Naive thymus-derived CD8-positive, alpha-beta T cell (primary cell): ENCODE measurements at regions not wholly inside any gene's neighbourhood (a gene's known extent, or its start where the extent isn't known, plus 50 kb on each side); places are given as distances from the start of the nearest gene placed in this dataset.

Experiments
- ATAC-seq, 2 donors: fragments of 150-1000 bp; cut with Tn5 transposase in 1 of 2; sonication (Bioruptor Pico), chemical (Tn5 transposase) in 1 of 2; 1 replicate in 1 of 2; 2 replicates in 1 of 2; pipeline ENCODE4 v1.10.0; 2021; ENCODE audit warnings: mild to moderate bottlenecking in 2 of 2, moderate library complexity in 2 of 2
- POLR2A ChIA-PET: fragments of 350-600 bp; sonication (Branson Sonifier 250); formaldehyde crosslinking; loops from one replicate; lab custom pipeline; 2021; ENCODE audit warnings: antibody characterized with exemption; lab: Charles Lee
- DNase-seq, 10 donors: peaks; one replicate each; pipeline versions ENCODE4 v3.0.0 to v3.0.0-alpha.2; 2020 to 2022
- H3K27ac Mint-ChIP-seq, 10 donors: one replicate each; pipeline ENCODE4 v1.8.0; 2020 to 2022; ENCODE audit warnings: mild to moderate bottlenecking in 10 of 10, mixed read lengths in 10 of 10, moderate library complexity in 4 of 10, inconsistent platforms in 1 of 10
- H3K27me3 Mint-ChIP-seq, 5 donors: one replicate each; pipeline ENCODE4 v1.8.0; 2021 to 2022; ENCODE audit warnings: mixed read lengths in 5 of 5
- H3K36me3 Mint-ChIP-seq, 3 donors: one replicate each; pipeline ENCODE4 v1.8.0; 2020 to 2022; ENCODE audit warnings: mixed read lengths in 3 of 3, mild to moderate bottlenecking in 2 of 3, inconsistent platforms in 1 of 3
- H3K4me1 Mint-ChIP-seq, 4 donors: one replicate each; pipeline ENCODE4 v1.8.0; 2021 to 2022; ENCODE audit warnings: mixed read lengths in 4 of 4
- H3K4me3 Mint-ChIP-seq, 10 donors: one replicate each; pipeline ENCODE4 v1.8.0; 2020 to 2022; ENCODE audit warnings: mild to moderate bottlenecking in 10 of 10, mixed read lengths in 10 of 10, moderate library complexity in 6 of 10, inconsistent platforms in 1 of 10
- H3K9me3 Mint-ChIP-seq, 9 donors: one replicate each; pipeline ENCODE4 v1.8.0; 2020 to 2022; ENCODE audit warnings: mixed read lengths in 9 of 9, mild to moderate bottlenecking in 3 of 9, inconsistent platforms in 1 of 9, moderate library complexity in 1 of 9

- POLR2A ChIA-PET, result no interaction called here
- Mint-ChIP-seq H3K4me3 (no peak overlapping the region), H3K4me1 (no peaks in the 10 kb centered on the region), H3K27ac (no peak overlapping the region), H3K9me3 (no peaks in the 10 kb centered on the region), H3K36me3 (no peaks in the 10 kb centered on the region), H3K27me3 (peaks cover 12 to 39% (median 15%) of the 10 kb centered on the region in 5 donors)
- ATAC-seq (no peak), DNase-seq (no peak)
These were observed 161.1 kb downstream of the KCTD15 start for GRCh38 chr19:33957804-33958203.

GRCh38 chr19:33960566-33960965 is 163.9 kb downstream of the KCTD15 start:
- H3K4me3 Mint-ChIP-seq, result no peak overlapping the region
- POLR2A ChIA-PET, result no interaction called here
- no peak overlapping the region for H3K27ac Mint-ChIP-seq
- no peaks in the 10 kb centered on the region for H3K4me1 Mint-ChIP-seq
- peaks cover 0 to under 1% (median 0%) of the 10 kb centered on the region in 9 donors for H3K9me3 Mint-ChIP-seq
- no peak for ATAC-seq
- H3K36me3 Mint-ChIP-seq, result no peaks in the 10 kb centered on the region
- DNase-seq, result no peak
- peaks cover 13 to 31% (median 14%) of the 10 kb centered on the region in 5 donors for H3K27me3 Mint-ChIP-seq

- H3K4me1 Mint-ChIP-seq, result no peaks in the 10 kb centered on the region
- no peak for ATAC-seq
- POLR2A ChIA-PET, result no interaction called here
- peaks cover 0 to 12% (median 6%) of the 10 kb centered on the region in 9 donors for H3K9me3 Mint-ChIP-seq
- H3K27me3 Mint-ChIP-seq, result peaks cover 13 to 31% (median 14%) of the 10 kb centered on the region in 5 donors
- no peak overlapping the region for H3K27ac Mint-ChIP-seq
- no peak for DNase-seq
- peaks cover 0 to 7% (median 0%) of the 10 kb centered on the region in 3 donors for H3K36me3 Mint-ChIP-seq
- H3K4me3 Mint-ChIP-seq, result no peak overlapping the region
These were observed 165.5 kb downstream of the KCTD15 start for GRCh38 chr19:33962161-33962560.

- no peak overlapping the region for H3K4me3 Mint-ChIP-seq
- ATAC-seq (no peak), DNase-seq (no peak)
- H3K27ac Mint-ChIP-seq, result no peak overlapping the region
- peaks cover 0 to 8% (median 0%) of the 10 kb centered on the region in 3 donors for H3K36me3 Mint-ChIP-seq
- POLR2A ChIA-PET, result no interaction called here
- no peaks in the 10 kb centered on the region for H3K4me1 Mint-ChIP-seq
- peaks cover 1 to 24% (median 9%) of the 10 kb centered on the region in 9 donors for H3K9me3 Mint-ChIP-seq
- H3K27me3 Mint-ChIP-seq, result peaks cover 13 to 31% (median 14%) of the 10 kb centered on the region in 5 donors
These were observed 166.8 kb downstream of the KCTD15 start for GRCh38 chr19:33963514-33963913.

GRCh38 chr19:33971073-33971472 is 174.4 kb downstream of the KCTD15 start:
- Mint-ChIP-seq H3K27ac (no peak overlapping the region), H3K4me3 (no peak overlapping the region), H3K27me3 (peaks cover 12 to 52% (median 14%) of the 10 kb centered on the region in 5 donors), H3K4me1 (no peaks in the 10 kb centered on the region), H3K9me3 (peaks cover 10 to 68% (median 41%) of the 10 kb centered on the region in 9 donors), H3K36me3 (peaks cover 0 to 52% (median 4%) of the 10 kb centered on the region in 3 donors)
- DNase-seq (no peak), ATAC-seq (no peak)
- POLR2A ChIA-PET, result no interaction called here

- Mint-ChIP-seq H3K36me3 (peaks cover 0 to 26% (median 2%) of the 10 kb centered on the region in 3 donors), H3K27ac (peak overlapping the region in 1 of 10 donors; percentile 41), H3K27me3 (peaks cover 29 to 70% (median 44%) of the 10 kb centered on the region in 5 donors), H3K4me3 (no peak overlapping the region), H3K4me1 (no peaks in the 10 kb centered on the region), H3K9me3 (peaks cover 4 to 32% (median 16%) of the 10 kb centered on the region in 9 donors)
- ATAC-seq (no peak), DNase-seq (no peak)
- POLR2A ChIA-PET, result no interaction called here
These were observed 181.4 kb downstream of the KCTD15 start for GRCh38 chr19:33977756-33978685.

- ATAC-seq, result no peak
- POLR2A ChIA-PET, result no interaction called here
- DNase-seq, result no peak
- no peak overlapping the region for H3K27ac Mint-ChIP-seq
- H3K27me3 Mint-ChIP-seq, result peaks cover 19 to 56% (median 41%) of the 10 kb centered on the region in 5 donors
- H3K4me3 Mint-ChIP-seq, result no peak overlapping the region
- peaks cover 0 to 39% (median 6%) of the 10 kb centered on the region in 3 donors for H3K36me3 Mint-ChIP-seq
- peaks cover 9 to 54% (median 29%) of the 10 kb centered on the region in 9 donors for H3K9me3 Mint-ChIP-seq
- no peaks in the 10 kb centered on the region for H3K4me1 Mint-ChIP-seq
These were observed 186.0 kb downstream of the KCTD15 start for GRCh38 chr19:33982706-33983105.

GRCh38 chr19:33988601-33989000 is 183.7 kb upstream of the LSM14A start:
- Mint-ChIP-seq H3K27me3 (peaks cover 12 to 66% (median 20%) of the 10 kb centered on the region in 5 donors), H3K4me3 (no peak overlapping the region), H3K9me3 (peaks cover 15 to 78% (median 49%) of the 10 kb centered on the region in 9 donors), H3K4me1 (no peaks in the 10 kb centered on the region), H3K27ac (no peak overlapping the region), H3K36me3 (peaks cover 0 to 63% (median 22%) of the 10 kb centered on the region in 3 donors)
- DNase-seq (no peak), ATAC-seq (no peak)
- POLR2A ChIA-PET, result no interaction called here

GRCh38 chr19:33997690-33998089 is 174.6 kb upstream of the LSM14A start:
- DNase-seq, result no peak
- POLR2A ChIA-PET, result no interaction called here
- no peaks in the 10 kb centered on the region for H3K4me1 Mint-ChIP-seq

GRCh38 chr19:33998302-33998701 is 174.0 kb upstream of the LSM14A start:
- H3K27me3 Mint-ChIP-seq, result peaks cover 13 to 38% (median 19%) of the 10 kb centered on the region in 5 donors
- POLR2A ChIA-PET, result no interaction called here
- H3K27ac Mint-ChIP-seq, result no peak overlapping the region
- H3K36me3 Mint-ChIP-seq, result peaks cover 0 to 14% (median 0%) of the 10 kb centered on the region in 3 donors
- no peak overlapping the region for H3K4me3 Mint-ChIP-seq
- ATAC-seq (no peak), DNase-seq (no peak)
- no peaks in the 10 kb centered on the region for H3K4me1 Mint-ChIP-seq
- peaks cover under 1 to 16% (median 8%) of the 10 kb centered on the region in 9 donors for H3K9me3 Mint-ChIP-seq

More at GRCh38 chr19:33997690-33998089, 174.6 kb upstream of the LSM14A start:
- Mint-ChIP-seq H3K27ac (no peak overlapping the region), H3K27me3 (peaks cover 11 to 38% (median 19%) of the 10 kb centered on the region in 5 donors), H3K36me3 (peaks cover 0 to 20% (median under 1%) of the 10 kb centered on the region in 3 donors), H3K4me3 (no peak overlapping the region), H3K9me3 (peaks cover 4 to 22% (median 11%) of the 10 kb centered on the region in 9 donors)
- no peak for ATAC-seq

- Mint-ChIP-seq H3K36me3 (peaks cover 0 to 9% (median 0%) of the 10 kb centered on the region in 3 donors), H3K4me1 (no peaks in the 10 kb centered on the region), H3K27me3 (peaks cover 11 to 38% (median 18%) of the 10 kb centered on the region in 5 donors), H3K9me3 (peaks cover 0 to 11% (median 3%) of the 10 kb centered on the region in 9 donors), H3K4me3 (no peak overlapping the region), H3K27ac (no peak overlapping the region)
- POLR2A ChIA-PET, result no interaction called here
- DNase-seq (no peak), ATAC-seq (no peak)
These were observed 173.5 kb upstream of the LSM14A start for GRCh38 chr19:33998739-33999345.

GRCh38 chr19:34017024-34017423 is 155.3 kb upstream of the LSM14A start:
- POLR2A ChIA-PET, result no interaction called here

More at GRCh38 chr19:34017024-34017423, 155.3 kb upstream of the LSM14A start:
- Mint-ChIP-seq H3K4me3 (no peak overlapping the region), H3K36me3 (peaks cover 0 to 19% (median 0%) of the 10 kb centered on the region in 3 donors), H3K4me1 (no peaks in the 10 kb centered on the region), H3K9me3 (peaks cover 0 to 21% (median 7%) of the 10 kb centered on the region in 9 donors), H3K27me3 (peaks cover 29 to 57% (median 47%) of the 10 kb centered on the region in 5 donors), H3K27ac (no peak overlapping the region)
- ATAC-seq, result no peak
- no peak for DNase-seq
